Breast epithelium (tissue), 3 donors: ENCODE measurements at regions not wholly inside any gene's neighbourhood (a gene's known extent, or its start where the extent isn't known, plus 50 kb on each side); places are given as distances from the start of the nearest gene placed in this dataset.

Experiments
- POLR2A ChIP-seq: fragments of 450-650 bp; IDR thresholded peaks from one replicate; pipeline ENCODE4 v1.6.1; 2016; ENCODE audit warnings: antibody characterized with exemption, mild to moderate bottlenecking, moderate library complexity
- TF ChIP-seq, protein P1 (sequence below), 3 donors: fragments of 450-650 bp; IDR thresholded peaks; one replicate each; pipeline ENCODE4 v1.5.1; 2016 to 2017; ENCODE audit warnings: antibody characterized with exemption in 3 of 3, mild to moderate bottlenecking in 3 of 3, moderate library complexity in 3 of 3

- TF ChIP-seq, protein P1, sequence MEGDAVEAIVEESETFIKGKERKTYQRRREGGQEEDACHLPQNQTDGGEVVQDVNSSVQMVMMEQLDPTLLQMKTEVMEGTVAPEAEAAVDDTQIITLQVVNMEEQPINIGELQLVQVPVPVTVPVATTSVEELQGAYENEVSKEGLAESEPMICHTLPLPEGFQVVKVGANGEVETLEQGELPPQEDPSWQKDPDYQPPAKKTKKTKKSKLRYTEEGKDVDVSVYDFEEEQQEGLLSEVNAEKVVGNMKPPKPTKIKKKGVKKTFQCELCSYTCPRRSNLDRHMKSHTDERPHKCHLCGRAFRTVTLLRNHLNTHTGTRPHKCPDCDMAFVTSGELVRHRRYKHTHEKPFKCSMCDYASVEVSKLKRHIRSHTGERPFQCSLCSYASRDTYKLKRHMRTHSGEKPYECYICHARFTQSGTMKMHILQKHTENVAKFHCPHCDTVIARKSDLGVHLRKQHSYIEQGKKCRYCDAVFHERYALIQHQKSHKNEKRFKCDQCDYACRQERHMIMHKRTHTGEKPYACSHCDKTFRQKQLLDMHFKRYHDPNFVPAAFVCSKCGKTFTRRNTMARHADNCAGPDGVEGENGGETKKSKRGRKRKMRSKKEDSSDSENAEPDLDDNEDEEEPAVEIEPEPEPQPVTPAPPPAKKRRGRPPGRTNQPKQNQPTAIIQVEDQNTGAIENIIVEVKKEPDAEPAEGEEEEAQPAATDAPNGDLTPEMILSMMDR (IDR thresholded peaks at IDR 0.05), result no peak
- TF ChIP-seq POLR2A, result no peak
These were observed 77.3 kb upstream of the CTLA4 start for GRCh38 chr2:203790134-203790852.
